EH (cell line): ENCODE measurements at regions not wholly inside any gene's neighbourhood (a gene's known extent, or its start where the extent isn't known, plus 50 kb on each side); places are given as distances from the start of the nearest gene placed in this dataset.

Source experiments
- DNase-seq: peaks from one replicate; pipeline ENCODE4 v3.0.0-alpha.2; 2015; ENCODE audit warnings: low read depth

DNA sequence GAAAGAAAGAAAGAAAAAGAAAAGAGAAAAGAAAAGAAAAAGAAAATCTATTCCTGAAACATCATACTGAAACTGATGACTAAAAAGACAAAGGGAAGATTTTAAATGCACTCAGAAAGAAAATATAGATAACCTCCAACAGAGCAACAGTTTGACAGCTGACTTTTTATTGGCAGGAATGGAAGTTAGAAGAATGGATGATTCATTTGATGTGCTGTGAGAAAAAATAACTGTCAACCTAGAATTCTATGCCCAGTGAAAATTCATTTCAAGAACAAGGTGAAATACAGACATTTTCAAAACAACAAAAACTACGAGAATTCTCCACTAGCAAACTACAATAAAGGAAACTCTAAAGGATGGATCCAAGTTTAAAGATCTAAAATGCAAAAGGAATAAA lies 50.5 kb upstream of the HSPA12A start:
- DNase-seq: no peak

DNA sequence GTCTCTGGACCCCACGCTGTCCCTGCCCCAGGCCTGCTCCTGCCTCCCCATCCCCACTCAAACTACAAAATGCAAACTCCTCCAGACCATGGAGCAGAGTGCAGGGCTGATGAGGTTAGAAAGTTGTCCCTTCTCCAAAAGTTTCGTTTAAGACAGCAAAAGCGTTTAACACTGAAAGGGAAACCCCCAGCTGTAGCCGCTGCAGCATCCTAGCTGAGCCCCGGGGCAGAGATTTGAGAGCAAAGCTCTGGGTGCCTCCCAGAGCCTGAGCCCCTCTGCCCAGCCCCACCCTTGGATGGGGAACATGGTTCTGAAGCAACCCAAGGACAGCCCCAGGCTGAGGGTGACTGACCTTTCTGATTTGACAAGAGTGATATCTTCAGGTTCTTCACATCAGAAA lies 52.8 kb upstream of the ENO4 start:
- no peak for DNase-seq

DNA sequence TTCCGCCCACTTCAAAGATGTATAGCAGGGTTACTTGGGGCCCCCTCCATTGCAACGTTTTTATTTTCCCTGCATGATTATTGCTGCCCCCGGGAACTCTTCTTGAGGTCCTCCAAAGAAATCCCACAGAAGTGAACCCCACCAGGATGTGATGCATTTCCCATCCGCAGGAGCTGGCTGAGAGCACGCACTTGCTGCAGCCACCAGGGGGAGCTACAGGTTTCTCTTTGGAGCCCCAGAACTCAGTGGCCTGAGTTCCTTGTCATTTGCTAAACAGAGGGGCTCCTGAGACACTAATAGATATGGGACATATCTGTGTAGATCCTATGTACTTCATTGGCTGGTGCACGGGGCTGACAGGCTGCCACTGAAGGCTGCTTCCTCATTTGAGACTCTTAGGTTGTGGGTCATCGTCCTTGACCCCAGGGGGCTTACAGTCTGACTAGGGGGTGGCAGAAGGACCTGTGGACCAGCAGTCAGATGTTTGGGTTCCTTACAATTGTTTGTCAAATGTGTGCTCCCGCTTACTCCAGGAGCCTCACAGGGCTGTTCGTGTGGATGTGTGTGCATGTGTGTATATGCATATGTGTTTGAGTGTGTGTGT lies 52.3 kb upstream of the ENO4 start:
- peak; percentile 74 for DNase-seq

- no peak for DNase-seq
These were observed 50.4 kb upstream of the ENO4 start for GRCh38 chr10:116798859-116799258.
